ENCODE measurements at regions not wholly inside any gene's neighbourhood (a gene's known extent, or its start where the extent isn't known, plus 50 kb on each side); places are given as distances from the start of the nearest gene placed in this dataset.
A peak's percentile ranks its signal among the peaks of the same experiment; 100 is the strongest.
"Not testable (repeated sequence)": the region's sequence is repeated elsewhere in the genome, so short reads cannot be mapped to it uniquely, and the experiment has no call there.

GRCh38 chr3:153746211-153746610 lies 375.0 kb upstream of the ARHGEF26 start:
- no peak for DNase-seq (ENCODE audit: low spot score)

- no peak for DNase-seq (ENCODE audit: low spot score)
Observed at GRCh38 chr3:153749070-153749610, 372.1 kb upstream of the ARHGEF26 start.

- DNase-seq (ENCODE audit: low spot score), result peak; percentile 28
Observed at GRCh38 chr3:153752405-153753027, 368.7 kb upstream of the ARHGEF26 start.

GRCh38 chr3:153753035-153753434 lies 368.2 kb upstream of the ARHGEF26 start:
- DNase-seq (ENCODE audit: low spot score), result no peak

- DNase-seq (ENCODE audit: low spot score), result peak; percentile 66
Observed at GRCh38 chr3:153756816-153757215, 364.4 kb upstream of the ARHGEF26 start.

- peak; percentile 51 for DNase-seq (ENCODE audit: low spot score)
Observed at GRCh38 chr3:153757839-153758238, 363.4 kb upstream of the ARHGEF26 start.

- no peak for DNase-seq (ENCODE audit: low spot score)
Observed at GRCh38 chr3:153760948-153761347, 360.2 kb upstream of the ARHGEF26 start.

- no peak for DNase-seq (ENCODE audit: low spot score)
Observed at GRCh38 chr3:153762411-153763235, 358.6 kb upstream of the ARHGEF26 start.

- no peak for DNase-seq (ENCODE audit: low spot score)
Observed at GRCh38 chr3:153767601-153768560, 353.3 kb upstream of the ARHGEF26 start.

- peak; percentile 77 for DNase-seq (ENCODE audit: low spot score)
Observed at GRCh38 chr3:153768561-153769469, 352.4 kb upstream of the ARHGEF26 start.

GRCh38 chr3:153783106-153783505 lies 338.1 kb upstream of the ARHGEF26 start:
- no peak for DNase-seq (ENCODE audit: low spot score)

- DNase-seq (ENCODE audit: low spot score), result no peak
Observed at GRCh38 chr3:153783741-153784480, 337.3 kb upstream of the ARHGEF26 start.

GRCh38 chr3:153785901-153786300 lies 335.3 kb upstream of the ARHGEF26 start:
- DNase-seq (ENCODE audit: low spot score), result no peak

- DNase-seq (ENCODE audit: low spot score), result no peak
Observed at GRCh38 chr3:153789380-153789779, 331.8 kb upstream of the ARHGEF26 start.

GRCh38 chr3:153797056-153797455 lies 324.1 kb upstream of the ARHGEF26 start:
- DNase-seq (ENCODE audit: low spot score), result not testable (repeated sequence)

- no peak for DNase-seq (ENCODE audit: low spot score)
Observed at GRCh38 chr3:153809097-153809496, 312.1 kb upstream of the ARHGEF26 start.

GRCh38 chr3:153818338-153818737 lies 302.9 kb upstream of the ARHGEF26 start:
- no peak for DNase-seq (ENCODE audit: low spot score)

GRCh38 chr3:153820035-153820434 lies 301.2 kb upstream of the ARHGEF26 start:
- no peak for DNase-seq (ENCODE audit: low spot score)

- DNase-seq (ENCODE audit: low spot score), result not testable (repeated sequence)
Observed at GRCh38 chr3:153828346-153828745, 292.8 kb upstream of the ARHGEF26 start.

GRCh38 chr3:153829606-153830170 lies 291.5 kb upstream of the ARHGEF26 start:
- no peak for DNase-seq (ENCODE audit: low spot score)
